WTC11 (cell line): ENCODE measurements at regions not wholly inside any gene's neighbourhood (a gene's known extent, or its start where the extent isn't known, plus 50 kb on each side); places are given as distances from the start of the nearest gene placed in this dataset.

Source experiments
- ATF2 ChIP-seq: sonication (generic); formaldehyde crosslinking; IDR thresholded peaks from 2 replicates; pipeline ENCODE4 v1.8.1; 2022; ENCODE audit warnings: low read depth, missing genetic modification reagents, borderline replicate concordance
- ZNF232 ChIP-seq: sonication (generic); formaldehyde crosslinking; IDR thresholded peaks from 2 replicates; pipeline ENCODE4 v1.8.0; 2022; ENCODE audit warnings: mild to moderate bottlenecking, missing genetic modification reagents
- TF ChIP-seq, protein P1 (sequence below): fragments of 200-600 bp; IDR thresholded peaks from 2 replicates; pipeline ENCODE4 v1.8.0; 2022; ENCODE audit warnings: antibody characterized with exemption
- TF ChIP-seq, protein P2 (sequence below): sonication (generic); formaldehyde crosslinking; IDR thresholded peaks from 2 replicates; pipeline ENCODE4 v1.8.0; 2023; ENCODE audit warnings: missing genetic modification reagents, mild to moderate bottlenecking, borderline replicate concordance

DNA sequence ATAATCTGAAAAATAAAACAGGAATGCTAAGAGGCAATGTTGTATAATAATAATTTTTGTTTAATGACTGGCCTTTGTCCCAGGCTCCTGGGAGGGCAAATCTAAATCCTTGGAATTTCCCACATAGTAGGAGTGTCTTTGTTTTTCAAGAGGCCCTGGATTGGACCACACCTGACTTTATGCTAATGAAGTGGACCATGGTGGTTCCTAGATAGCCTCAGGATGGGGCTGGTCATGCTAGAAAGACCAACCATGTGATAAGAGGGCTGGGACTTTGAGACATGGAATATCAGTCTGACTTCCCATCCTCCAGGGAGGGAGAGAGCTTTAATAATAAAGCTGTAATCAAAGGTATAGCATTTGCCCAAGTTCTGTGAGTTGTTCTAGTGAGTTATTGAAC is 138.2 kb upstream of the RAB4A start:
- TF ChIP-seq, protein P1, sequence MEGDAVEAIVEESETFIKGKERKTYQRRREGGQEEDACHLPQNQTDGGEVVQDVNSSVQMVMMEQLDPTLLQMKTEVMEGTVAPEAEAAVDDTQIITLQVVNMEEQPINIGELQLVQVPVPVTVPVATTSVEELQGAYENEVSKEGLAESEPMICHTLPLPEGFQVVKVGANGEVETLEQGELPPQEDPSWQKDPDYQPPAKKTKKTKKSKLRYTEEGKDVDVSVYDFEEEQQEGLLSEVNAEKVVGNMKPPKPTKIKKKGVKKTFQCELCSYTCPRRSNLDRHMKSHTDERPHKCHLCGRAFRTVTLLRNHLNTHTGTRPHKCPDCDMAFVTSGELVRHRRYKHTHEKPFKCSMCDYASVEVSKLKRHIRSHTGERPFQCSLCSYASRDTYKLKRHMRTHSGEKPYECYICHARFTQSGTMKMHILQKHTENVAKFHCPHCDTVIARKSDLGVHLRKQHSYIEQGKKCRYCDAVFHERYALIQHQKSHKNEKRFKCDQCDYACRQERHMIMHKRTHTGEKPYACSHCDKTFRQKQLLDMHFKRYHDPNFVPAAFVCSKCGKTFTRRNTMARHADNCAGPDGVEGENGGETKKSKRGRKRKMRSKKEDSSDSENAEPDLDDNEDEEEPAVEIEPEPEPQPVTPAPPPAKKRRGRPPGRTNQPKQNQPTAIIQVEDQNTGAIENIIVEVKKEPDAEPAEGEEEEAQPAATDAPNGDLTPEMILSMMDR = no peak
- TF ChIP-seq ATF2 (CRISPR knock-in tag) (no peak), ZNF232 (CRISPR knock-in tag) (no peak)
- TF ChIP-seq, protein P2, sequence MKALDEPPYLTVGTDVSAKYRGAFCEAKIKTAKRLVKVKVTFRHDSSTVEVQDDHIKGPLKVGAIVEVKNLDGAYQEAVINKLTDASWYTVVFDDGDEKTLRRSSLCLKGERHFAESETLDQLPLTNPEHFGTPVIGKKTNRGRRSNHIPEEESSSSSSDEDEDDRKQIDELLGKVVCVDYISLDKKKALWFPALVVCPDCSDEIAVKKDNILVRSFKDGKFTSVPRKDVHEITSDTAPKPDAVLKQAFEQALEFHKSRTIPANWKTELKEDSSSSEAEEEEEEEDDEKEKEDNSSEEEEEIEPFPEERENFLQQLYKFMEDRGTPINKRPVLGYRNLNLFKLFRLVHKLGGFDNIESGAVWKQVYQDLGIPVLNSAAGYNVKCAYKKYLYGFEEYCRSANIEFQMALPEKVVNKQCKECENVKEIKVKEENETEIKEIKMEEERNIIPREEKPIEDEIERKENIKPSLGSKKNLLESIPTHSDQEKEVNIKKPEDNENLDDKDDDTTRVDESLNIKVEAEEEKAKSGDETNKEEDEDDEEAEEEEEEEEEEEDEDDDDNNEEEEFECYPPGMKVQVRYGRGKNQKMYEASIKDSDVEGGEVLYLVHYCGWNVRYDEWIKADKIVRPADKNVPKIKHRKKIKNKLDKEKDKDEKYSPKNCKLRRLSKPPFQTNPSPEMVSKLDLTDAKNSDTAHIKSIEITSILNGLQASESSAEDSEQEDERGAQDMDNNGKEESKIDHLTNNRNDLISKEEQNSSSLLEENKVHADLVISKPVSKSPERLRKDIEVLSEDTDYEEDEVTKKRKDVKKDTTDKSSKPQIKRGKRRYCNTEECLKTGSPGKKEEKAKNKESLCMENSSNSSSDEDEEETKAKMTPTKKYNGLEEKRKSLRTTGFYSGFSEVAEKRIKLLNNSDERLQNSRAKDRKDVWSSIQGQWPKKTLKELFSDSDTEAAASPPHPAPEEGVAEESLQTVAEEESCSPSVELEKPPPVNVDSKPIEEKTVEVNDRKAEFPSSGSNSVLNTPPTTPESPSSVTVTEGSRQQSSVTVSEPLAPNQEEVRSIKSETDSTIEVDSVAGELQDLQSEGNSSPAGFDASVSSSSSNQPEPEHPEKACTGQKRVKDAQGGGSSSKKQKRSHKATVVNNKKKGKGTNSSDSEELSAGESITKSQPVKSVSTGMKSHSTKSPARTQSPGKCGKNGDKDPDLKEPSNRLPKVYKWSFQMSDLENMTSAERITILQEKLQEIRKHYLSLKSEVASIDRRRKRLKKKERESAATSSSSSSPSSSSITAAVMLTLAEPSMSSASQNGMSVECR (CRISPR knock-in tag) = no peak
